ENCODE measurements at regions not wholly inside any gene's neighbourhood (a gene's known extent, or its start where the extent isn't known, plus 50 kb on each side); places are given as distances from the start of the nearest gene placed in this dataset. TPM values are rescaled to one million over a fixed set of nuclear protein-coding genes. Genes with fewer than 3 reads are reported as not detected.

GRCh38 chr2:221360312-221360711, 211.8 kb downstream of the EPHA4 start:
- Histone ChIP-seq H3K27ac (no peak overlapping the region), H3K36me3 (no peaks in the 10 kb centered on the region), H3K4me1 (no peaks in the 10 kb centered on the region), H3K9me3 (no peaks in the 10 kb centered on the region), H3K4me3 (no peak overlapping the region), H3K27me3 (no peaks in the 10 kb centered on the region)
- no peak for TF ChIP-seq CTCF (IDR thresholded peaks at IDR 0.05)
- intact Hi-C loops (cut with DNase I): no loop called here
- ATAC-seq: no peak
- no peak for DNase-seq

GRCh38 chr2:221360742-221361141, 211.4 kb downstream of the EPHA4 start:
- no peaks in the 10 kb centered on the region for H3K27me3 ChIP-seq
- ATAC-seq (no peak), DNase-seq (no peak)
- no peak overlapping the region for H3K27ac ChIP-seq
- H3K36me3 ChIP-seq: no peaks in the 10 kb centered on the region
- H3K9me3 ChIP-seq: no peaks in the 10 kb centered on the region
- no peak for TF ChIP-seq CTCF (IDR thresholded peaks at IDR 0.05)
- no peak overlapping the region for H3K4me3 ChIP-seq
- H3K4me1 ChIP-seq: no peaks in the 10 kb centered on the region
- intact Hi-C loops (cut with DNase I): no loop called here

GRCh38 chr2:221361633-221362032, 210.5 kb downstream of the EPHA4 start:
- Histone ChIP-seq H3K27me3 (no peaks in the 10 kb centered on the region), H3K4me3 (no peak overlapping the region), H3K4me1 (no peaks in the 10 kb centered on the region), H3K9me3 (no peaks in the 10 kb centered on the region), H3K36me3 (no peaks in the 10 kb centered on the region), H3K27ac (no peak overlapping the region)
- intact Hi-C loops (cut with DNase I): no loop called here
- TF ChIP-seq CTCF (IDR thresholded peaks at IDR 0.05): no peak
- DNase-seq (no peak), ATAC-seq (no peak)

- ATAC-seq (no peak), DNase-seq (no peak)
- Histone ChIP-seq H3K27ac (no peak overlapping the region), H3K4me1 (no peaks in the 10 kb centered on the region), H3K36me3 (no peaks in the 10 kb centered on the region), H3K9me3 (no peaks in the 10 kb centered on the region), H3K4me3 (no peak overlapping the region), H3K27me3 (no peaks in the 10 kb centered on the region)
- no peak for TF ChIP-seq CTCF (IDR thresholded peaks at IDR 0.05)
- intact Hi-C loops (cut with DNase I): no loop called here
These were observed 207.4 kb downstream of the EPHA4 start for GRCh38 chr2:221364672-221365071.

Small RNA genes in the stretch of these regions (microRNA-seq; reads per million reads assigned to microRNA genes)
- gene MIR4268 (ENCODE audit: borderline microRNAs expressed): not detected

All from upper lobe of right lung (tissue), 1 donor.